HG03175 (cell line): ENCODE measurements at regions not wholly inside any gene's neighbourhood (a gene's known extent, or its start where the extent isn't known, plus 50 kb on each side); places are given as distances from the start of the nearest gene placed in this dataset.
"Not testable (repeated sequence)": the region's sequence is repeated elsewhere in the genome, so short reads cannot be mapped to it uniquely, and the experiment has no call there.

Experiments
- ATAC-seq: cut with Tn5 transposase; IDR thresholded peaks from one replicate; pipeline ENCODE4 v1.9.1; 2021; ENCODE audit warnings: mild to moderate bottlenecking, moderate library complexity; ENCODE audit not compliant: unreplicated experiment

DNA sequence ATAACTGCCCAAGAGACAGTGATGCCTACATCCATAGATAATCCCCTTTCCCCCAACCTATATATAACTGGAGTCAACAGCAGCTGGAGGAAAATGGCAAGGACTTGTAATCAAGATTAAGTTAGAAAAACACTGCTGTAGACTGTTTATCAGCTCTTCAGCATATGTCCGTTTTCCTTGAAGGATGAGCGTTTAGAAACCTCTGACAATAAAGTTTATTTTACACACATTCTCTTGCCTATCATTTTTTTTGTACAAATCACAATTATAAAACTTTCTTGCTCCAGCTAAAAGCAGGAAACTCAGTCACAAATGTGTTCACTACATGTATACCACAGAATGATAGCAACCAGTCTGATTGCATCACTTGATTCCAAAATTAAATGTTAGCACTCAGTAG is 50.8 kb downstream of the PPIAL4G start:
- not testable (repeated sequence) for ATAC-seq

DNA sequence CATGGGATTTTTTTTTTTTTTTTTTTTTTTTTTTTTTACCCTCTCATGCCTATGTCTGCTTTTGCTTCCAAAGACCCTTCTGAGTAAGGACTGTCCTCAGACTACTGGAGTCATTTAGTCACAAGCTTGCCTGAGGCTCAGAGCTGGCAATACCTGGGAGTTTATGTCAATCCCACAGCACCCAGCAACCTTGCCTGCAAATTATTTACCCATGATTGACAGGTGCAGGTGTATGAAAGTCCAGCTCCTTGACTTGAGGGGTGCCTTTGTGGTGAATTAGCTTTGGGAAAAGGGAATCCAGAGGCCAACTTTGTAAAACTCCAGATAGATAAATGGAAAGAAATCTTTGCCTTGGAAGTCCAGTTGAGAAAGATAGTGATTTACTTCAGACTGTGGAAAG is 53.2 kb downstream of the PPIAL4G start:
- not testable (repeated sequence) for ATAC-seq

GRCh38 chr1:148426940-148427611 is 56.0 kb downstream of the PPIAL4G start:
- ATAC-seq: not testable (repeated sequence)

DNA sequence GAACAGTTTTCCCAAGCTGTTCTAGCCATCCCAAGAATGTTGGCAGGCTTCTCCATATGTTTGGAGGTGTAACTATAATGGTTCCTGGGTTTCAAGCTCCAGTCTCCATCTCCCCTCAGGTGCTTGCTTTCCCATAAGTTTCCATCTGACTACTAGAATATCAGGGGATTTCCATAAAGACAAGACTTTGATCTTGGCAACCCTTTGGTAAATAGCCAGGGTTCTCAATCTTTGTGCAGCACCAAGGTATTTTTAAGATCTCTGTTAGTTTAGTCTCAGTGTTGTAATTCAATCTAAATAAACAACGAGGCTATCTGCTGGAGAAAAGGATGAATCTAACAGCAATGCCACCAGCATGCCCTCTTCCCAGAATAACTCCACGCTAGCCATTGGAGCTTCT is 56.7 kb downstream of the PPIAL4G start:
- ATAC-seq: not testable (repeated sequence)

DNA sequence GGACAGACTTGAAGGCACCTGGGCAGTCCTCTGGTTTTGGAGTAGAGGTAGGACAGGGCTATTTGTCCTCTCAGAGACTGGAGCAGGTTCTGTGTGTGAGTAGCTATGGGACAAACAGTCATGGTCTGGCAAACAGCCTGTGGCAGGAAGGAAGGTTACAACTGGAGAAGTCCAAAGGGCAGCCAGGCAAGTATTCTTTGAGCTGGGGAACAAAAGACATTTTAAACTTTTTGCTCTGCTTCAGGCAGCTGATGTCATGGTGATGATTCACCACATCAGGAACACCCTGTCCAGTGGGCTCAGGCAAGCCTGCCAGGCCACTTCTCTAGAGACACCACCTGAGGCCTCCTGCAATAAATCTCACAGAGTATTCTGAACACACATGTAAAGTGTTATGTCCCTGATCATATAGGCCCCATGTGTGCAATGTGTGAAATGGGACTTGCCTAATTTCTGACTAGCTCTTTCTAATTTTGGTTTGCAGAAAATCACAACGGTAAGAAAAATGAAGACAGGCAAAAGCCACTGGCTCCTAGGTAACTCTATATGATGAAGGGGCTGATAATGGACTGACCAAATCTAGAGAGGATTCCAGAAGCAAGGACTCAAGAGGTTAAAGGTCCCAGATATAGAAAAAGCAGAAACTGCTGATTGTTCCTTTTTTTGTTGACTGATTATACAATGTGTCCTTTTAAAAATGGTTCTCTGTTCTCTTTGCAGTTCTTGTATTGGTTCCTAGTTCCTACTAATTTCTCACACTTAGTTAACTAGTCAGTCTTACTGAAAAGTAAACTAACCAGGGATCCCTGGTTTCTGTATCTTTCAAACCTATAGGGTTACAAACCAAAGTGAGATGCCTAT is 58.7 kb downstream of the PPIAL4G start:
- ATAC-seq: not testable (repeated sequence)

DNA sequence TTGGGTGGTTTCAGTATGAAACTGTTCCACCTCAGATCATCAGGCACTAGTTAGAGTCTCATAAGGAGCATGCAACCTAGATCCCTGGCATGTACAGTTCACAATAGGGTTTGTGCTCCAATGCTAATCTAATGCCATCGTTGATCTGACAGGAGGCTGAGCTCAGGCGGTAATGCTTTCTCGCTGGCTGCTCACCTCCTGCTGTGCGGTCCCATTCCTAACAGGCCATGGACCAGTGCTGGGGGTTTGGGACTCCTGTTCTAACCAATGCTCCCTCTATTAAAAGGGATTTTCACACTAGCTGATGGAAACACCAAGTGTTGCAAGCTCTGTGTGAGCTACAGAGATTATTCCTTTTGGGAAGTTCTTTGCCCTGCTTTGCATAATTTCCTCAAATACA is 60.2 kb downstream of the PPIAL4G start:
- not testable (repeated sequence) for ATAC-seq

GRCh38 chr1:148417241-148417640 is 65.9 kb downstream of the PPIAL4G start:
- ATAC-seq: not testable (repeated sequence)

- ATAC-seq: not testable (repeated sequence)
Observed at GRCh38 chr1:148413385-148413784, 69.7 kb downstream of the PPIAL4G start.

DNA sequence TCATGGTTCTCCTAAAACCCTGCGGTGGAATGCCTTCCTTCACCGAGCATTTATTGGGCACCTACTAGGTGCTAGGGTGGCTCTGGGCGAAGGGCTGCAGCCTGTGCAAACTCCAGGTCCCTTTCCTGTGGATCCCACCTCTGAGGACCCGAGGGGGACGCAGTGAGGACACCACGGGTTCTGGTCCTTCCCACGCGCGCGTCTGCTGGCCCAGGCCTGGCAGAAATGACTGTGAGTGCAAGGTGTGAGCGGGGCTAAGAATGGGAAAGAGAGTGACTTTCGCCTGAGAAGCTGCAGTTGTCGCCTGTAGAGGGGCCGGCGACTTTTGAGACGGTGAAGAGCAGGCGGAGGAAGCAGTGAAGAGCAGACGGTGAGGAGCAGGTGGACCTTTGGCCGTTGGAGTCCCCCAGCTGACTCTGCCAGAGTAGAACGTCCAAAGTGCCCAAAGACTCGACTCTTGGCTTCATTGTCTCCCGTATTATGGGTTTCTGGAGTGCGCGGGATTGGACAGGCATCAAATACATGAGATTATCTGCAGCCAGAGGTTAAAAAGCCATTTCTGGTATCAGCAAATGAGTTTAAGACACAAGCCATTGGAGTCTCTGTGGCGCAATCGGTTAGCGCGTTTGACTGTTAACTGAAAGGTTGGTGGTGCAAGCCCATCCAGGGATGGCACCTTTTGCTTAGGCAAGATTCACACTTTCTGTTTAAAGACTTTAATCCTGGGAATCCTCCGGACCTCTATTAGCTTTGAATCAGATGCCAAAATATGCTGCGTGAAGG is 78.1 kb downstream of the PPIAL4G start:
- not testable (repeated sequence) for ATAC-seq

- ATAC-seq: not testable (repeated sequence)
Observed at GRCh38 chr1:148403925-148404324, 79.2 kb downstream of the PPIAL4G start.

- not testable (repeated sequence) for ATAC-seq
Observed at GRCh38 chr1:148403085-148403456, 80.0 kb downstream of the PPIAL4G start.

- peak; percentile 91 for ATAC-seq
Observed at GRCh38 chr1:148402152-148403084, 80.7 kb downstream of the PPIAL4G start.

DNA sequence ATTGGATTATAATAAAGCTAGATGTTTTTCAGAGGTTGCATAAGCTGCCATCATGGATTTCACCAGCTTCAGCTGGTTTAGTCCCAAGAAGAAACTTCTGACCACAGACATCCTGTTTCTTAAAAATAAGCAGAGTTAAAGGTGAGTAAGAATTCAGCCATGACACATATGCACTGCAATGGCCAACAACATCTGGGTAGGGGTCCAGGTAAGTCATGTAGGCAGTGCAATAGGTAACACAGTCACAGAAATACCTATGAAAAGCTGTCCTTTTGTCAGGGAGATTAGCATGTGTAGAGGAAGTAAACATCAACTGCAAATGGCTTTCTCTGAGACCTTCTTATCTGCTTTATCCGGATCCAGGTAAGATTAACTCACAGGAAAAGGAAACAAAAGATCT is 85.6 kb downstream of the PPIAL4G start:
- ATAC-seq: not testable (repeated sequence)

GRCh38 chr1:148392505-148392904 is 90.6 kb downstream of the PPIAL4G start:
- not testable (repeated sequence) for ATAC-seq

GRCh38 chr1:148391323-148391722 is 91.8 kb downstream of the PPIAL4G start:
- ATAC-seq: not testable (repeated sequence)

DNA sequence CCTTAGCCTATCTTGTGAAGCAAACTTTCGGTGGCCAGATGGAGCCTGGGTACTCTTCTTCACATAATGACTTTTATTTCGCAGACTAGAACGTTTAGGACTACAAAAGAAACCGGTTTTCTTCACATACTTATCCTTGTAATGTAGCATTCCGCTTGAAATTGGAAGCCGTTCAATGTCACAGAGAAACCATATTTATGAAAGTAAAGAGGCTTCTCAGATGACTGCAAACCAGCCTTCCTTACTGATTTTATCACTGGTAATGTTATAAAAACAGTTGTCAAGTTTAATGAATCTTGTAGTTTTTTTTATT is 94.1 kb downstream of the PPIAL4G start:
- no peak for ATAC-seq

DNA sequence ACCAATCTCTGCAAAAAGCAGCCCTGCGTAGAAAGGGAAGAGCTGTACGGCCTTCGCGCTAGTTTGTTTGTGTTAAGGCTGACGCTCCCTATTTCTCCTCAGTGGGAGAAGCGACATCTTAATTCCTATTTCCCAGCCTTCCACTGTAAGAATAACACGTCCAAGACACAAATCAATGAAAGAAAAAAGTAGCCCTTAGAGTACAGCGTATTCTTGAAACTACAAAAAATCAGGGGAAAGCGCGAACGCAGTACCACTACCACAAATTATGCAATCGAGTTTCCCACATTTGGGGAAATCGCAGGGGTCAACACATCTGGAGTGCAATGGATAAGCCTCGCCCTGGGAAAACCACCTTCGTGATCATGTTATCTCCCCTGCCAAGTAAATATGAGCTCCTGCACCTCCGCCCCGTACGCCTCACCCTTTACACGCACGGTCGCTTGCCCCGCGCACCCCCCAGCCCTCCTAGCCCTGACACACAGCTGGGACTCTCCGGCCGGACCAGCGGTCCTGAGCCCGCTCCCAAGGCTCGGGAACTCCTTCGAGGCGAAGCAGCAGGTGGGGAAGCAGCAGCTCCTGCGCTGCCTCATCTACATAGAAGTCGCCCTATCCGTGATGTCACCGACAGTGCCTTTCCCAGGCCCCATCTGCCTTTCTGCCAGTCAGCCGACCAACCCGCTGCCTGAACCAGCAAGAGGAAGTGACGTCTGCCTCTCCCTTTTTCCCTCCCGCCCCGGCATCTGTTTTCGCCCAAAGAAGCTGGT is 94.7 kb downstream of the PPIAL4G start:
- ATAC-seq: peak; percentile 94

DNA sequence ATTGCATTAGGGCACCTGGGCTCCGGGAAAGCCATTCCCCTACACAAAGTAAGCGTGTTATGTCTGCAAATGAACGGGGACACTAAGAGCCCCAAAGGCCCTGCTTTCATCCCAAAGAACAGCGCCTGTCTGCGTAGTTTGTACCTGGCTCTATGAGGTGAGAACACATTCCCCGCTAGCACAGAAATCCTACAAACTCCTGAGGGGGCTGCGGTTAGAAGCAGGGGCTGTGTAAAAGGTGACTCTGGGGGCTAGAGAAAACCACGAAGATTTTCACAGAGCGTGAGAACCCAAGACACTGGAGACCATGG is 95.2 kb downstream of the PPIAL4G start:
- not testable (repeated sequence) for ATAC-seq

GRCh38 chr1:148387122-148387948 is 95.8 kb downstream of the PPIAL4G start:
- ATAC-seq: not testable (repeated sequence)
